ENCODE measurements at regions not wholly inside any gene's neighbourhood (a gene's known extent, or its start where the extent isn't known, plus 50 kb on each side); places are given as distances from the start of the nearest gene placed in this dataset.

- no peak for DNase-seq
Measured at GRCh38 chr5:167880420-167880819, 411.0 kb upstream of the WWC1 start.

- DNase-seq: no peak
Measured at GRCh38 chr5:167881041-167881440, 410.4 kb upstream of the WWC1 start.

- DNase-seq: no peak
Measured at GRCh38 chr5:167886196-167886595, 405.2 kb upstream of the WWC1 start.

- no peak for DNase-seq
Measured at GRCh38 chr5:167888393-167888792, 403.1 kb upstream of the WWC1 start.

- no peak for DNase-seq
Measured at GRCh38 chr5:167889276-167889675, 402.2 kb upstream of the WWC1 start.

GRCh38 chr5:167892352-167893115 lies 398.9 kb upstream of the WWC1 start:
- no peak for DNase-seq

GRCh38 chr5:167893271-167893670 lies 398.2 kb upstream of the WWC1 start:
- DNase-seq: no peak

GRCh38 chr5:167894631-167895472 lies 396.6 kb upstream of the WWC1 start:
- DNase-seq: no peak

- no peak for DNase-seq
Measured at GRCh38 chr5:167895899-167896659, 395.4 kb upstream of the WWC1 start.

- no peak for DNase-seq
Measured at GRCh38 chr5:167896814-167897213, 394.6 kb upstream of the WWC1 start.

GRCh38 chr5:167897371-167897770 lies 394.1 kb upstream of the WWC1 start:
- no peak for DNase-seq

GRCh38 chr5:167898361-167899042 lies 392.9 kb upstream of the WWC1 start:
- no peak for DNase-seq

GRCh38 chr5:167899490-167900070 lies 391.9 kb upstream of the WWC1 start:
- DNase-seq: no peak

- no peak for DNase-seq
Measured at GRCh38 chr5:167900340-167900935, 391.0 kb upstream of the WWC1 start.

- no peak for DNase-seq
Measured at GRCh38 chr5:167902298-167902697, 389.1 kb upstream of the WWC1 start.

GRCh38 chr5:167903243-167903642 lies 388.2 kb upstream of the WWC1 start:
- no peak for DNase-seq

GRCh38 chr5:167903659-167904058 lies 387.8 kb upstream of the WWC1 start:
- no peak for DNase-seq

GRCh38 chr5:167905919-167906853 lies 385.3 kb upstream of the WWC1 start:
- DNase-seq: no peak

- DNase-seq: no peak
Measured at GRCh38 chr5:167908606-167909005, 382.8 kb upstream of the WWC1 start.

GRCh38 chr5:167912941-167913665 lies 378.3 kb upstream of the WWC1 start:
- no peak for DNase-seq
